GM18505 (cell line): ENCODE measurements at regions not wholly inside any gene's neighbourhood (a gene's known extent, or its start where the extent isn't known, plus 50 kb on each side); places are given as distances from the start of the nearest gene placed in this dataset.

ENCODE experiments used
- ATAC-seq: cut with Tn5 transposase; IDR thresholded peaks from one replicate; pipeline ENCODE4 v1.9.1; 2021; ENCODE audit not compliant: unreplicated experiment
- POLR2A ChIP-seq: IDR thresholded peaks from 4 replicates; pipeline ENCODE4 v1.6.1; 2011; ENCODE audit warnings: borderline replicate concordance; ENCODE audit not compliant: insufficient read depth, insufficient read length; ENCODE audit errors: extremely low read depth

GRCh38 chr5:174337276-174338184, 292.0 kb downstream of the NSG2 start:
- no peak for TF ChIP-seq POLR2A
- ATAC-seq = no peak

- no peak for TF ChIP-seq POLR2A
- no peak for ATAC-seq
Observed at GRCh38 chr5:174338185-174339010, 292.9 kb downstream of the NSG2 start.

GRCh38 chr5:174339130-174339529, 293.6 kb downstream of the NSG2 start:
- no peak for ATAC-seq
- no peak for TF ChIP-seq POLR2A

GRCh38 chr5:174340226-174340625, 294.7 kb downstream of the NSG2 start:
- no peak for ATAC-seq
- no peak for TF ChIP-seq POLR2A

GRCh38 chr5:174342696-174343095, 297.2 kb downstream of the NSG2 start:
- TF ChIP-seq POLR2A = no peak
- no peak for ATAC-seq

- no peak for ATAC-seq
- TF ChIP-seq POLR2A = no peak
Observed at GRCh38 chr5:174343826-174344225, 298.3 kb downstream of the NSG2 start.

GRCh38 chr5:174344335-174344734, 298.8 kb downstream of the NSG2 start:
- ATAC-seq = no peak
- TF ChIP-seq POLR2A = no peak

GRCh38 chr5:174347183-174347582, 301.7 kb downstream of the NSG2 start:
- no peak for ATAC-seq
- no peak for TF ChIP-seq POLR2A

- no peak for ATAC-seq
- no peak for TF ChIP-seq POLR2A
Observed at GRCh38 chr5:174348311-174348981, 302.9 kb downstream of the NSG2 start.

- no peak for TF ChIP-seq POLR2A
- ATAC-seq = no peak
Observed at GRCh38 chr5:174352681-174353080, 307.2 kb downstream of the NSG2 start.

GRCh38 chr5:174354571-174354970, 309.1 kb downstream of the NSG2 start:
- TF ChIP-seq POLR2A = no peak
- ATAC-seq = no peak

- no peak for TF ChIP-seq POLR2A
- ATAC-seq = no peak
Observed at GRCh38 chr5:174355208-174355612, 309.7 kb downstream of the NSG2 start.

GRCh38 chr5:174355995-174356394, 310.5 kb downstream of the NSG2 start:
- TF ChIP-seq POLR2A = no peak
- ATAC-seq = no peak
